ENCODE measurements at regions not wholly inside any gene's neighbourhood (a gene's known extent, or its start where the extent isn't known, plus 50 kb on each side); places are given as distances from the start of the nearest gene placed in this dataset.
"Not testable (repeated sequence)": the region's sequence is repeated elsewhere in the genome, so short reads cannot be mapped to it uniquely, and the experiment has no call there.

DNA sequence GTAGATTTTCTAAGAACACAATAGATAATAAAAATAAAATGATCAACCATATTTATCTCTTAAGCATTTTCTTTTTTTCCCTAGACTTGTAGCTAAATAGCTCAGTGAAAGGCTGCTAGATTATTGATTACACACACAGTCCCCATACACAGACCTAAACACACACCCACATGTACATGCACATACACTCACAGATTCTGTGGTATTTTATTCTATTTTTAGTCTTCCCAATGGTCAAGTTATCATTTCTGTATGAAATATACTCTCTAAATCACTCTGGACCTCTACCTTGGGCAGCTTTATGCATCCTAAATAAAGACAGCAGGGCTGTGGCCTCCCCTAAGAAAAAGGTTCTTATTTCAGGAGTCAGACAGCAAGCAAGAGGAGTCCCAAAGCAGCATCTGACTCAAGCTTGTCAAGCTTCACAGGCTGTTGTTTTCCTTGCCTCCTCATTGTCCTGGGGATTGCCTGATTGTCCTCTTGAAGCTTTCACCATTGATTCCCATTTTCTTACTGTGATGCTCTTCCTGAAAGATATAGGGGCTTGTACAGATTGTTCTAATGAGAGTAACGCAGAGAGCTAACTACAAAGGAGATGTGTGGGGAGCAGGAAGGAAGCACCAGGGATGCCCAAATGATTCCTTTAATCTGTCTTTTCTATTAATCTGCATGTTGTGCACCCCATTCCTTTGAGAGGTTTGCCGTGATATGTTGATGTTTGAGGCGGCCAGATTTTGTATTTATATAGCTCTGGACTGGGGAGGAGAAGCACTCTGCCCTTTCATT is 986.5 kb downstream of the PCDH17 start:
- no peak for DNase-seq

DNA sequence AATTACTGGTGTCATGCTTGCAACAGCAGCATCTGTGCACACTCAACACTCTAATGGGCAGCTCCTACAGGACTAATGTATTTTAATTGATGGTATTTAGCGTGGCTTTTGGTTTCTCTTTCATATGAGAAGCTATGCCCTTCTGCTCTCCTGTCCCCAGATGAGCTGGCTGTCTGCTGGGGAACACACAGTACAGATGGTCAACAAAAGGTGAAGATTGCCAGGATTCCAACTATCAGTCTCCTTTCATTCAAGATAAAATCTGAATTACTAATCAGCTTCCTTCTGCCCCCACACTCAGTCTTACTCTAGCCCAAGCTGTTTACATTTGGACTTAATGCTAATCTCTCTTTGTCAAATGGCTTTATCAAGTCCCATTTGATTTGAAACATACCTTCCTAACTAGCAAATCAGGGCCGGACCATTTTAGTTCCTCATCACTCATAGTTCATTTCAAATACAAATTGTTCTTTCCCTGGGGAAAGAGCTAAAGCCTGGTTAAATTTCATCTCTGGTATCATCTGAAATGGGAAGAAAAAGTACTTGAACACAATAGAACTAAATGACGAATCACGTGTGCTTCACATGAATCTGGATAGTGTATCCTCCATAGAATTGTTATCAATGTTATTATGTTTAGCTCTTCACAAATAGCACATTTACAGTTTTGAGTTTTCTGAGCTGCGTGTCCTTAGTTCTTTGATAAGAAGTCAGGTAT is 988.0 kb downstream of the PCDH17 start:
- DNase-seq = no peak

DNA sequence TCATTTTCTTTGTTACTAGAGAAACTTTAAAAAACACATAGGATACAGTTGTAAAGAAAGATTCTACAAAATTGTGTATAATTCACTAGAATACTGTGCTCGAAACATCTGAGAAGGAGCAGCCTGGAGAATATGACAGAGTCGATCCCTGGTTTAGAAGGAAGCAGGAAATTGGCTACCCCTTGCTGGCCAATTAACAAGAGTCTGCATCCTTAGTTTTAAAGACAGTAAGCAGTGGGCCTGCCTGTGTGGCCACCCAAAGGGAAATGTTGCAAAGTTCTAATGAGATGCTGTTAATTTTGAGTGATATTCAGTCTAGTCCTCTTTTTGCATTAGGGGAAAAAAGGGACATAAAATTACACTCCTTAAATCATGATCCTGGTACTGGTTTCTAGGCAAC is 988.6 kb downstream of the PCDH17 start:
- peak in 2 of 51 donors; percentile 3 to 15 for DNase-seq

DNA sequence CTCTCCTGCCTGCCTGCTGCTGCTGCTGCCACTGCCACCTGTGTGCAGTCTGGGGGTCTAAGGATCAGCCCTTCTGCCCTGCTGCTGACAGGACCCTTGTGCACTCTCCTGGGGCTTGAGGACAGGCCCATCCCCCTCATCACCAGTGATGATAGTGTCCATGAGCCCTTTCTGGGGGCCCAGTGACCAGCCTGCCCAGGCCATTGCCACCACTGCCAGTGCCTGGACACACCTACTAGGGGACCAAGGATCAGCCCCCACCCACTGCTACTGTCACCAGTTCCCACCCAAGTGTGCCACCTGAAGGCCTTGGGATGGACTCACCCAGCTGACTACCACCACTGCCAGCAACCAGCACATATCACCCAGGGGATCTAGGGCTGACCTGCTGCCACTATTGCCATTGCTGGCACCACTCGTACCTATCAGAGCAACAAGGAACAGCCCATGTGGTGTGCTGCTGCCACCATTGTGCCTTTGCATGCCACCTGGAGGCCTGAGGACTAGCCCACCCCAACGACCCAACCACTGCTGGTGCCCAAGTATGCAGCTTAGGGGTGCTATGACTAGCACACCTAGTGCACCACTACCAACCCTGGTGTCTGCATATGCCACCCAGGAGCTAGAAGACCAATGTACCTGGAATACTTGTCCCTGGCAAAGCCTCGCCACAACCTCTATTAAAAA is 994.3 kb downstream of the PCDH17 start:
- DNase-seq = no peak

DNA sequence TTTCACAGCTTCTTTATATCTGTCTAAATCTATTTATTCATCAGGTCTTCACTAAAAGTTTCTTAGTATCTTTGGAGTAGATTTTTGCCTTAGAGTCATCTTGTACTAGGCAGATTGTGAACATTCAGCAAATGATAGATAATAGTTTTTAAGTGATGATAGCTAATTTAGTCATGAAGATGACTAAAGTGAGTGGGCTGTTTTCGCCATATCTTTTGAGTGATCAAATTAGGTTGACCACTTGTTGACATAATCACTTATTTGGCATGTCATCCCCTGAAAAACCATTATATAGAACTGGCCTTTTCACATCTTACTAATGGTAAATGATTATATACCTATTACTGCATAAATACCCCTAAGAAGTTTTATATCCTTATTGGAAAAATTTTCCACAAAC is 999.2 kb downstream of the PCDH17 start:
- DNase-seq = no peak

DNA sequence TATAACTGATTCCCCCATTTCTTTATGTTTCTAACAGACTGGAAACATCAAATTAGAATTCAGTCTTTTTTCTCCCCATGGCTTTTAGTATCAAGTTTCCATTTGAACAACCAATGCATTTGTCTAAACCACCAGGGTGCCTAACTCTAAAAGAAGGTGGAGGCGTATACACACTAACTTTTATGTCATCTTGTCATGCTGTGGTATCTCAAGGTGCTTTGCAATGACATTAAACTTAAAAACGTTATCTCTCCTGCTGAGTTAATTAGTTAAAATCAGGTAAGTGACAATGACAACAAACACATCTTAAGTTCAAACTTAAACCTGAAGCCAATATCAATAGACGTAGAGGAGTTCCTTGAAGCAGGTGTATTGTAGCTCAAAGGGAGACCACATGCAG is 1001.7 kb downstream of the PCDH17 start:
- DNase-seq = no peak

DNA sequence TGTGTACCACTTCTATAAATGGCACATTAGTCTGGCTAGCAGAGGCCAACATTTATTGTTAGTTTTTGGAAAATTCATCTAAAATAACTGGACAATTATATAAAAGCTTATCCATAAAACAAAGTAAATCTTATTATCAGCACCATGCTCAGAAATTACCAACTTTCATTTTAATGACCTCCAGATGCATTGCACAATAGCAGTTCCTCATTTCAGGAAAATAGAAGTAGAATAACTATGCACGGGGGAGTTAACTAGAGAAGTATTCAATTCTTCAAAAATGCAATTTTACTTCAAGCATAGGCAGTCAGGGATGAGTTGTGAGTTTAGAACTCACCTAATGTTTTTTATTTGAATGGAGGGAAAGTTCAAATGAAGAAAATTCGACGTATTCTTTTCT is 1023.5 kb downstream of the PCDH17 start:
- no peak for DNase-seq

DNA sequence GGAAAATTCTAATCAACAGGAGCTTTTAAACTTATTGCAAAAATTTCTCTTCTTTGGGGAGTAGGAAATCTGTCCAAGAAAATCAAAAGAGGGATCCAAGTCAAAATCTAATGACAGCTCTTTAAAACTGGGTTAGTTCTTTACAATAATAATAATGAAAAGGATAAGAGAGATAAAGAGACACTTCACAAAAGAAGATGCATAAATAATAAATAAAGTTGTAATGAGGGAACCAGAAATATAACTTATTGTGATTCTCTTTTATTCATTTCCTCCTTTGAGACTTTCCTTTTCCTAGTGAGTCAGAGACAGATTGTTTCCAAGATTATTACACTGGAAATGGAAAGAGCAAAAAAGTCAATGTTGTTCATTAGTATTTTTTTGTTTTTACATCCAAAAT is 1029.3 kb downstream of the PCDH17 start:
- DNase-seq = no peak

DNA sequence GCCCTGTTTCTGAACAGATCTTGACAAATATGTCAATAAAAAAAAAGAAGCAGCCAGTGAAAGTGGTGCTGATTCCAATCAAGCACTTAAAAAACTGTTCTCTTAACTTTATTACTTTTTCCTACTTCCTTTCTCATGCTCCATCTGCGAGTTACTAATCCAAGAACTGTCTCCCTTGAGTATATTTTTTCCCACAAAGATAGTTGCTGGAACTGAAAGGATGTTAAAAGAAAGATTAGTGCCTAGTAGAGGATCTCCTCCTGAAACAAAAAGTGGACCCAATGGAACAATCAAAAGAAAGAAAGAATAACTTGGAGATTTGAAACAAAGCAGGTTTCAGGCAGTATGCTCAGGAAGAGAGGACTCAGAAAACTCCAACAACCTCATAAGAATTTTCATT is 1034.8 kb downstream of the PCDH17 start:
- no peak for DNase-seq

DNA sequence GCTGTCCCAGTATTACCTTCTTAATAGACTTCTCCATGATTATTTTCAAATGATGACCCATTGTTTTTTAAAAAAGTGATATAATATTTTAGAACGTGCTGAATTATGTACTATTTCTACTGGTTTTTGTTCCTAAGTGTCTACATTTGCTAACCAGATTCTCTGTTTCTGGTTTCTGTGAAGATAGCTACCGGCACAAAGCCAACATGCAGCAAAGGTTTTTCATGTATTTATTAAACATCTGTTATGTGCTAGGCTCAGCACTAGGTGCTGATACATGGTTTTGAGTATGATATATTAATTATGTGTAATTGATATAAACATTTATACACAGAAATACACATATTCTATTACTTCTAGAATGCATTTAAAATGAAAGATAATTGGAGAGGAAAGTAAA is 1035.6 kb downstream of the PCDH17 start:
- DNase-seq = no peak

DNA sequence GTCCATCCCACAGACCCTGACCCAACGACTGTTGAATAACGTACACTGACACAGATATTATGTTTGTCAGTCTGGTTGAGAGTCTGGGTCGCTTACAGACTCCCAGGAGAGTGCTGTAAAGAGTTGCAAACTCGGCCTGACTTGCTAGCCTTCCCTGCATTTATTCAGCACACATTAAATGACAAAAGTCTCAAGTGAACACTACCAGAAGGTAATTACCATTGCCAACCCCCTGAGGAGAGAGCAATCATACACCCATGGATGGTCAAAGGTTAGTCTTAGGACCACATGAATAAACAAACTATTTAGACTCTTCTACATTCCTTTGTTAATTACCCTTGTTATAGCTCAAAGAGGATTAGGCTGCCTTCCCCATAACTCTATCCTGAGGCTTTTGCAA is 1048.6 kb downstream of the PCDH17 start:
- DNase-seq = no peak

DNA sequence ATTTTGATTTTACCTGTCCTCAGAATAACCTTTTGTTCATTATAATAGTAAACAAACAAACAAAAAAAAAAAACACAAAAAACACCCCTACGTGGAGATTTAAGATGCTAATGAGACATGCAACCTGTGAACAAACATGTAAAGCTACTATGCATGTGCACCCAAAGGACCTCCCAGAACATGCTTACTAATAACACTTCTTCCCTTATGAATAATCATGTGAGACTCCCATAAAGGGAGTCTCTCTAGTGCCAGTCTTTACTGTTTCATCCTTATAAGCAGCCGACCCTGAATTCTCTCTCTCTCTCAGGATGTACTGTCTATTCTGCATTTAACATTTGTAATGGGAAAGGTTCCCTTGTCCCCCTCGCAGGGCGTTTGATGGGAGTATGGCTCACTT is 1051.1 kb downstream of the PCDH17 start:
- DNase-seq = no peak

DNA sequence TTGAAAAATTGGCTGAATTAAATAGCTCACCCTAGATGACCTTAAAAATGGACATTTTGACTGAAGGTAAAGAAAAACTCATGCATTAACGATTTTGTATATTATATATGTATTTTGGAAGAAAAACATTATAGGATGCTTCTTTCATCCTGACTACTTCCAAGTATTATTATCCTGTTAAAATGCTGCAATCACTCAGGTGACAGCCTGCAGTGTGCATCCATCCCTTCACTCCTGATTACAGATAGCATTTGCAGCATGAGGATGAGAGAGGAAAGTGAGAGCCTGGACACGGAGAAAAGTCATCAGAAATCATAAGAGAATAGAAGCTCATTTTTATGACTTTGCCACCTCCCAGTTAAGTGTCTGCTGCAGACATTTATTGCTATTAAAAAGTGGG is 1055.6 kb downstream of the PCDH17 start:
- DNase-seq = no peak

DNA sequence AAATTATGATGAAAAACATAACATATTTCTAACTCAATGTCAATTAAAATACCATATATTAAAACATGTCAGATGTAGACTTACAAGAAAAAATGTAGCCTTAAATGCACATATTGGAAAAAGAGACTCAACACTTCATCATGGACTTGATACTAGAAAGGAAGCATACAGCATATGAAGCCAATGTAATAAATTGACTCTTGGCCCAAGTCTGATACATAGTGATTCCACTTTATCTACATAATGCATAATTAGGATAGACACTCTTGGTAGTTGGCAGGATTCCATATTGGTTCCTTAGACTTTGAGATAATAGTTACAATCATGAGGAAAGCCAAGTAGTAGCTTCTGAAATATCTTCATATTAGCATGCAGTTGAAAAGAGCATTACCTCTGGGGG is 1067.0 kb downstream of the PCDH17 start:
- no peak for DNase-seq

DNA sequence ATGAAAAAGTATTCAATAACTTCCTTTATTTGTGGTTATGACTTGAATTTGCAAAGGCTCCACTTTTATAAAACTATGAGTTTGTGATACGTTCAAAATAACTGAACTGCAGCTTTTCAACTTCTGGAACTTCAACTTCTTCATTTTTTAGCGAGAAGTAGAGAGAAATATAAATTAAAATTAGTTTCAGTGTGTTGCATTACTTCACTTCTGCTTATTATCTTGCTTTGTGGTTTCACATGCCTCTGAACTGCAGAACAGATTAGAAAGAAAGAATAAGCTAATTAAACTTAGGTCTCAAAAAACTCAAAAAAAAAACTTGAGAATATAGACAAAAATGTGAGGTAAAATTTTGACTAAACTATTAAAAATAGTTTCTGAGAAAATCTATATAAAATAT is 1073.4 kb downstream of the PCDH17 start:
- no peak for DNase-seq

DNA sequence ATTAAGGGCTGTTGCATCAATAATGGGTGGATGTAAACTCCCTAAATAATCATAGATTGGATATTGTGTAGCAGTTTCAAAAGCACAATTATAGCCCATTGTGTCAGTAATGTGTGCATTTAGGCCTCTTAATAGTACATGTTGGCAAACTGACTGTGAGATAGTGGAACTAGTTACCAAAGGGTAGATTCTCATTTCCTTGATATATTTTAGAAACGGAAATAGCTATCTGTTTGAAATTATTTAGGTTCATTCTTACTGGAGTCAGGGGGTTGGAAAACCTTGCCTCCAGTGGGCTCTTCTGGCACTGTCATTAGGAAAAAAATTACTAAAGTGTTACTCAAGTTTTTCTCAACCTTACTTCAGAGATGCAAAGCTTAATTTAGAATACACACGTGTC is 1074.9 kb downstream of the PCDH17 start:
- no peak for DNase-seq

DNA sequence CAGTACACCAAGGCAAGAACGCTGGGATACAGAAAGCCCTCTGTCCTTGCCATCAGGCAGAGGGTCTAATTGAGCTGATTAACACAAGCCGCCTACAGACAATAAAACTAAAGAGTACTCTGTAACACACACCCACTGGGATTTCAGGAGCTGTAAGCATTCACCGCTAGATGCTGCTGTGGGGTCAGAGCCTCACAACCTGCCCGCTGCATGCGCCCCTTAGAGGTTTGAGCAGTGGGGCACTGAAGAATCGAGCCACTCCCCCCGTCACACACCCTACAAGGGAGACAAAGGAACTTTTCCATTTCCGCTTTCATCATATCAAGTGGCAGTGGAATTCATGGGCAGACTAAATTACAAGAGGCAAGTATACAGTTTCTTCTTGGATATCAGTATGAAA is 1080.6 kb downstream of the PCDH17 start:
- DNase-seq = peak in 2 of 51 donors; percentile 0 to 6

DNA sequence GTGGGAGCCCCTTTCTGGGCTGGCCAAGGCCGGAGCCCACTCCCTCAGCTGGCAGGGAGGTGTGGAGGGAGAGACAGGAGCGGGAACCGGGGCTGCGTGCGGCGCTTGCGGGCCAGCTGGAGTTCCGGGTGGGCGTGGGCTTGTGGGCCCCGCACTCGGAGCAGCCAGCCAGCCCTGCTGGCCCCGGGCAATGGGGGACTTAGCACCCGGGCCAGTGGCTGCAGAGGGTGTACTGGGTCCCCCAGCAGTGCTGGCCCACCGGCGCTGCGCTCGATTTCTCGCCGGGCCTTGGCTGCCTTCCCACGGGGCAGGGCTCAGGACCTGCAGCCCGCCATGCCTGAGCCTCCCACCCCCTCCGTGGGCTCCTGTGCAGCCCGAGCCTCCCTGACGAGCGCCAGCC is 1082.5 kb downstream of the PCDH17 start:
- not testable (repeated sequence) for DNase-seq

DNA sequence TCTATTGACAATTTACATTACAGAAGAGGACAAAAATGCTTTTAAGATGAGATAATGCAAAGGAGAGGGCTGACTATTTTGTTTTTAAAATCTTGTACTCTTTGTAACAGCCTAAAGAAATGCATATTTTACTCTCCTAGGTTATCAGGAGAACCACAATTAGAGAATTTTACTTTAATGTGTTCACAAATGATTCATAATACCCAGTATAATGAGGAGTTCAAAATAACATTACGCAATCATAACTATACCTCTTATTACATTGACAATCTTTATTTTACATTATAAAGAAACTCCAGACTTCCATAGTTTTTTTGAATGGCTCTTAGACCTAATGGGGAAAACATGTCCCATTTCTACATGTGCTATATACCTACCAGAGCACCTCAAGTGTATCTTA is 1089.7 kb downstream of the PCDH17 start:
- no peak for DNase-seq

DNA sequence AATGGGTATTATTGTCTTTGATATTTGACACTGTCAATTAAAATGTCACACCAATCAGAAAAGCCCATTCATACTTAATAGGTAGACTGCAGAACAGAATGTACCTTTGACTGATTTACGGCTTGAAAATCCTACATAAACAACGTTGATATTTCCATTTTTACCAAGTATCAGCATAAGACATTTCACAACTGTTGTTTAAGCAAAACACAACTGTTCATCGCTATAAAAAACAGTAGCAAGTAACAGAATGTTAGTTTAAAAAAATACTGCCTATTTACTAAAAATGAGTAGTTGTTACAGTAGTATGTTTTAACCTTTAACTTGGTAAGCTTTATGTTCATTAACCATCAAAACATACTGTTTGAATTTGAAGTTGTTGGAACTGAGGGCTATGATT is 1096.6 kb downstream of the PCDH17 start:
- DNase-seq = no peak

DNA sequence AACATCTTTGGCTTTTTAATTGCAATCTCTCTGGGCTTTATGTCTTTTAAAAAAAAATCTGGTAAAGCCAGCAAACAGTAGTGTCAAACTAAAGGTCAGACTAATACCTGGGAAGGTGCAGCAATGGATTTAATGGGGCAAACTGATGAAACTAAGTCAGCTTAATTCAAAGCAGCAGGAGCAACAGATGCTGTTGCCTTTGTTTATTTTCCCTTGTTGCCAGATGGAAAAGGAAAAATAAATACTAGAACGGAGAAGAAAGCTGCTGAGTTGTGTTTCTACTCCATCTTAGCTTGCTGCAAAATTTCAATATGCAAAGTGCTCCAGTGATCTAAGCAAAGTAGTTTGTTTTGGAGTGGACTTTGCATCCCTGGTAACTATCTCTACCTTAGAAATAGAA is 1097.8 kb downstream of the PCDH17 start:
- DNase-seq = no peak

DNA sequence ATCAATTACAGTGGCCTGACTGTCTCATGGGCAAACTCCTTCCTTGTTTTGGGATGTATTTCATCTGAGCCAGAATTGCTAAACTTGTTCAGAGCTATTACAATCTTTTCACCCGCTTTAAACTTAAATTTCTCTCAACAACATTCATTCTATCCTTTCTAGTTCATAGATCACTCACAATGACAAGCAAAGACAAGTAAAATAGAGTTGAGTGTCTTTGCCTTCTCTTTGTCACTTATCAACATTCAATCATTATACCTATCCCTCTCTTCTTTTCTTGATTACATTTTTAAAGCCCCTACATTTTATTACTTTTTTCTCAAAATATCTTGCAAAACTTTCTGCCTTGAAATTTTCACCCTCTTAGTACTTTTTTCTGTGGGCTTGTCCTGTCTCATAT is 1113.1 kb downstream of the PCDH17 start:
- DNase-seq = no peak

DNA sequence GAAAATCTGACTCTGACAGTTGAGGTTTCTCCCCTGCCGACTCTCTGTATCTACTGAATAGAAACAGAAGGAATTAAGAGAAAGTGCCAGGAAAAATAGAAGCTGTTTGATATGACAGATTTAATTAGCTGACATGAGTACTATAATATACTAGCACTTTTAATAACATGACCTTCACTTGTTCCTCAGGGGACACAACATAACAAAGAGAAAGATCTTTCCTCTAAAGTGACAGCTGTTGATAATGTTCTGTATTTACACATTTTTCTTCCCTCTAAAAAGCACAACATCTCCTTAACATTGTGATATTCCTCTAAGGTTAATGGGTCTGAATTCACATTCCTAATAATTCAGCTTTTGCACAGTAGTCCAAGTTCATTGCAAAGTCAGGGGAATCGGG is 1136.0 kb downstream of the PCDH17 start:
- no peak for DNase-seq
